ENCODE measurements at regions not wholly inside any gene's neighbourhood (a gene's known extent, or its start where the extent isn't known, plus 50 kb on each side); places are given as distances from the start of the nearest gene placed in this dataset.

- Histone ChIP-seq H3K4me3 (replicated peaks; ENCODE audit: insufficient read depth, low read length) (no peak overlapping the region), H3K27me3 (ENCODE audit: insufficient read depth, poor library complexity, severe bottlenecking) (no peaks in the 10 kb centered on the region), H3K27ac (replicated peaks) (no peak overlapping the region)
- peak; percentile 39 for TF ChIP-seq CTCF (IDR thresholded peaks at IDR 0.05; ENCODE audit: insufficient read depth, low read length)
- TF ChIP-seq REST (IDR thresholded peaks at IDR 0.05; ENCODE audit: insufficient replicate concordance, low read depth) = no peak
- DNase-seq (ENCODE audit: low read depth in 1 of 2, low spot score in 1 of 2) = peak; percentile 0 to 30
Measured at GRCh38 chr13:83780227-83780626, 102.0 kb downstream of the SLITRK1 start.

- TF ChIP-seq SPI1 (IDR thresholded peaks at IDR 0.05; ENCODE audit: borderline replicate concordance, low read depth) (no peak), REST (IDR thresholded peaks at IDR 0.05; ENCODE audit: insufficient replicate concordance, low read depth) (no peak), POLR2AphosphoS5 (IDR thresholded peaks at IDR 0.05; ENCODE audit: low read depth) (no peak), GABPA (IDR thresholded peaks at IDR 0.05; ENCODE audit: low read depth) (no peak), CTCF (IDR thresholded peaks at IDR 0.05; ENCODE audit: insufficient read depth, low read length) (no peak)
- no peak for DNase-seq (ENCODE audit: low read depth in 1 of 2, low spot score in 1 of 2)
Measured at GRCh38 chr13:83773961-83774360, 108.3 kb downstream of the SLITRK1 start.

GRCh38 chr13:83765796-83766195, 116.5 kb downstream of the SLITRK1 start:
- no peak for DNase-seq (ENCODE audit: low read depth in 1 of 2, low spot score in 1 of 2)
- H3K4me3 ChIP-seq (replicated peaks; ENCODE audit: insufficient read depth, low read length) = no peak overlapping the region
- no peaks in the 10 kb centered on the region for H3K27me3 ChIP-seq (ENCODE audit: insufficient read depth, poor library complexity, severe bottlenecking)
- no peak overlapping the region for H3K27ac ChIP-seq (replicated peaks)
- no peak for TF ChIP-seq REST (IDR thresholded peaks at IDR 0.05; ENCODE audit: insufficient replicate concordance, low read depth)
- TF ChIP-seq SPI1 (IDR thresholded peaks at IDR 0.05; ENCODE audit: borderline replicate concordance, low read depth) = no peak
- no peak for TF ChIP-seq POLR2AphosphoS5 (IDR thresholded peaks at IDR 0.05; ENCODE audit: low read depth)
- TF ChIP-seq GABPA (IDR thresholded peaks at IDR 0.05; ENCODE audit: low read depth) = no peak
- no peak for TF ChIP-seq CTCF (IDR thresholded peaks at IDR 0.05; ENCODE audit: insufficient read depth, low read length)

More at GRCh38 chr13:83773961-83774360, 108.3 kb downstream of the SLITRK1 start:
- no peaks in the 10 kb centered on the region for H3K27me3 ChIP-seq (ENCODE audit: insufficient read depth, poor library complexity, severe bottlenecking)
- H3K4me3 ChIP-seq (replicated peaks; ENCODE audit: insufficient read depth, low read length) = no peak overlapping the region
- no peak overlapping the region for H3K27ac ChIP-seq (replicated peaks)

Data from HL-60 (cell line).